Breast epithelium (tissue), 3 donors: ENCODE measurements at regions not wholly inside any gene's neighbourhood (a gene's known extent, or its start where the extent isn't known, plus 50 kb on each side); places are given as distances from the start of the nearest gene placed in this dataset.

Experiments
- POLR2AphosphoS5 ChIP-seq, 3 donors: sonication (generic); formaldehyde crosslinking; IDR thresholded peaks; one replicate each; pipeline ENCODE4 v1.6.1; 2017; ENCODE audit warnings: antibody characterized with exemption in 3 of 3
- TF ChIP-seq, protein P1 (sequence below), 3 donors: fragments of 450-650 bp; IDR thresholded peaks; one replicate each; pipeline ENCODE4 v1.5.1; 2016 to 2017; ENCODE audit warnings: antibody characterized with exemption in 3 of 3, mild to moderate bottlenecking in 3 of 3, moderate library complexity in 3 of 3

DNA sequence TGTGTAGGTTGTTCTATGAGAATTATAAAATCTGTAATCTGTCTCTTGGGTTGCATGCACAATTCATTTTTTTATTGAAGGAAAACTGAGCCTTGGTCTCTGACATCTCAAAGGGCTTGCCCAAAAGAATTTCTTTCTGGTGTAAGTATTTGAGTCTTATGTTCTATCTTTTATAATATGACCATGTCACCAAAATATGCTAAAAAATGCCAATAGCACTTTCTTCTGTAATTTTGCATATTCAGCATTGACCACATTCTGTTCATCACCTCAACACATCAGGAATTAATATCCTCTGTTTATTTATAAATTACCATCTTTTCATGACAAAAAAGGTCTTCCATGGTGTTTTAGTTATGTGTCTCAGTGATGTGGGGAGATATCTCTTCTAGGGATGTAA, 268.7 kb upstream of the TCF4 start:
- TF ChIP-seq POLR2AphosphoS5 (IDR thresholded peaks at IDR 0.05) = no peak
- TF ChIP-seq, protein P1, sequence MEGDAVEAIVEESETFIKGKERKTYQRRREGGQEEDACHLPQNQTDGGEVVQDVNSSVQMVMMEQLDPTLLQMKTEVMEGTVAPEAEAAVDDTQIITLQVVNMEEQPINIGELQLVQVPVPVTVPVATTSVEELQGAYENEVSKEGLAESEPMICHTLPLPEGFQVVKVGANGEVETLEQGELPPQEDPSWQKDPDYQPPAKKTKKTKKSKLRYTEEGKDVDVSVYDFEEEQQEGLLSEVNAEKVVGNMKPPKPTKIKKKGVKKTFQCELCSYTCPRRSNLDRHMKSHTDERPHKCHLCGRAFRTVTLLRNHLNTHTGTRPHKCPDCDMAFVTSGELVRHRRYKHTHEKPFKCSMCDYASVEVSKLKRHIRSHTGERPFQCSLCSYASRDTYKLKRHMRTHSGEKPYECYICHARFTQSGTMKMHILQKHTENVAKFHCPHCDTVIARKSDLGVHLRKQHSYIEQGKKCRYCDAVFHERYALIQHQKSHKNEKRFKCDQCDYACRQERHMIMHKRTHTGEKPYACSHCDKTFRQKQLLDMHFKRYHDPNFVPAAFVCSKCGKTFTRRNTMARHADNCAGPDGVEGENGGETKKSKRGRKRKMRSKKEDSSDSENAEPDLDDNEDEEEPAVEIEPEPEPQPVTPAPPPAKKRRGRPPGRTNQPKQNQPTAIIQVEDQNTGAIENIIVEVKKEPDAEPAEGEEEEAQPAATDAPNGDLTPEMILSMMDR (IDR thresholded peaks at IDR 0.05) = no peak
